PFSK-1 (cell line): ENCODE measurements at regions not wholly inside any gene's neighbourhood (a gene's known extent, or its start where the extent isn't known, plus 50 kb on each side); places are given as distances from the start of the nearest gene placed in this dataset.

Experiments
- FOXP2 ChIP-seq: optimal IDR thresholded peaks from 2 replicates; pipeline ENCODE3; 2011; ENCODE audit warnings: borderline replicate concordance, control low read depth, inconsistent platforms; ENCODE audit not compliant: insufficient read depth; ENCODE audit errors: extremely low read length, extremely low read depth
- POLR2AphosphoS5 ChIP-seq: IDR thresholded peaks from 2 replicates; pipeline ENCODE4 v1.6.1; 2012; ENCODE audit warnings: low read depth, mild to moderate bottlenecking, control low read depth, low read length, moderate library complexity
- SIN3A ChIP-seq: IDR thresholded peaks from 2 replicates; pipeline ENCODE4 v1.6.1; 2012; ENCODE audit warnings: mild to moderate bottlenecking, low read length, moderate library complexity, borderline replicate concordance; ENCODE audit not compliant: insufficient read depth

- TF ChIP-seq POLR2AphosphoS5 (no peak), SIN3A (no peak), FOXP2 (no peak)
Observed at GRCh38 chr6:144485531-144485930, 200.4 kb downstream of the UTRN start.
